ENCODE measurements at regions not wholly inside any gene's neighbourhood (a gene's known extent, or its start where the extent isn't known, plus 50 kb on each side); places are given as distances from the start of the nearest gene placed in this dataset.

DNA sequence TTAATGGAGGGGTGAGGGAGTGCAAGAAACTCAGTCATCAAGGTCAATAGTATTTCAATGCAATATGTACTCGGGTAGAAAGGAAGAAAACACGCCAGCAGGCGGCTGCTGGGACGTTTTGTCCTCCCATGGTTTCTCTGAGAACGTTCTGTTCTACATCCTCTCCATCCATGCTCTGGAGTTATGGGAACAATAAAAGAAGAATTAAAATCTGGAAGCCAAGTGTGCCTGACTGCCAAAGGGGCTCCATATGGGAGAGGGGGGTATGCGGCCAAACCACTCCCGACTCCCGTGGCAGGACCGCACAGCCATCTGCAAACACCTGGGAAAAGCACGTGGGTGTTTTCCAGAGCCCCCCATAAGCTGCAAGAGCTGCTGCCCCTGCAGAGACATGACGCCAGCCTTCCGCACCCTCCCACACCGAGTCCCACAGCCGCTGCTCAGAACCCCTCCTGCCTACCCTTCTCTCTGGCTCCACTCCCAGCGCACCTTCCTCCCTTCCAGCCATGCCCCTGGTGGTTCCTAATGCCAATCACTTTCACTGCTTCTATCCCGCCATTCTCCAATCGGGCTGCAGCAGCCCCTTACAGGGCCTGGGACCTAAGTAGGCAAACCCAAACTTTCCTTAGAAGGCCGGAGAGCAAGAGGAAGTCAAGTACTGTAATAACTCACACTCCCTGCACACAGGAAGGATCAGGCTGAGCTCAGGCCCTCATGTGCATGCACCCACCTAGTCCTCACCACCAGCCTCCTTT lies 241.6 kb downstream of the SYK start:
- TF ChIP-seq, protein P1, sequence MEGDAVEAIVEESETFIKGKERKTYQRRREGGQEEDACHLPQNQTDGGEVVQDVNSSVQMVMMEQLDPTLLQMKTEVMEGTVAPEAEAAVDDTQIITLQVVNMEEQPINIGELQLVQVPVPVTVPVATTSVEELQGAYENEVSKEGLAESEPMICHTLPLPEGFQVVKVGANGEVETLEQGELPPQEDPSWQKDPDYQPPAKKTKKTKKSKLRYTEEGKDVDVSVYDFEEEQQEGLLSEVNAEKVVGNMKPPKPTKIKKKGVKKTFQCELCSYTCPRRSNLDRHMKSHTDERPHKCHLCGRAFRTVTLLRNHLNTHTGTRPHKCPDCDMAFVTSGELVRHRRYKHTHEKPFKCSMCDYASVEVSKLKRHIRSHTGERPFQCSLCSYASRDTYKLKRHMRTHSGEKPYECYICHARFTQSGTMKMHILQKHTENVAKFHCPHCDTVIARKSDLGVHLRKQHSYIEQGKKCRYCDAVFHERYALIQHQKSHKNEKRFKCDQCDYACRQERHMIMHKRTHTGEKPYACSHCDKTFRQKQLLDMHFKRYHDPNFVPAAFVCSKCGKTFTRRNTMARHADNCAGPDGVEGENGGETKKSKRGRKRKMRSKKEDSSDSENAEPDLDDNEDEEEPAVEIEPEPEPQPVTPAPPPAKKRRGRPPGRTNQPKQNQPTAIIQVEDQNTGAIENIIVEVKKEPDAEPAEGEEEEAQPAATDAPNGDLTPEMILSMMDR (IDR thresholded peaks at IDR 0.05; ENCODE audit: insufficient read depth, low read depth, low read length) = no peak
- no peak for TF ChIP-seq EZH2 (IDR thresholded peaks at IDR 0.05; ENCODE audit: insufficient read depth, low read length)

Measured in astrocyte (in vitro differentiated cells and primary cell).